GM19238 (cell line): ENCODE measurements at regions not wholly inside any gene's neighbourhood (a gene's known extent, or its start where the extent isn't known, plus 50 kb on each side); places are given as distances from the start of the nearest gene placed in this dataset.

ENCODE experiments used
- DNase-seq: peaks from one replicate; pipeline ENCODE4 v3.0.0; 2011; ENCODE audit warnings: low spot score; ENCODE audit not compliant: insufficient read length

DNA sequence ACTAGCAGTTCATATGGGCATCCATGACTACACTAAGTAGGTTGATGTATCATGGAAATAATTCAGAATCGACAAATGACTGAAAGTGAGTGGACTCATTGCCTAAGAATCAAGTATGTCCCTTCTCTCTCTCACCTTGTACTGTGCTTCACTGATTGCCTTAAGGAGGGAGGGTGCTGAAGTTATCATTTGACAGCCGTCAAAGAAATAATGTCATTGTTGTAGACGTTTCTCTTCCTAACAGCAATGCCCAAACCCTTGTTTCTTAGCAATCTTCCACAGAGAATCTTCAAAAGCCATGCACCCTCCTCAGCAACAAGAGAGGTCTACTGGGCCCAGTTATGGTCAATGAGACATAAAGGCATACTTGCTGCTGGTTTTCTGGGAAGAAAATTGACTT is 785.0 kb downstream of the SUCLG1 start:
- no peak for DNase-seq

DNA sequence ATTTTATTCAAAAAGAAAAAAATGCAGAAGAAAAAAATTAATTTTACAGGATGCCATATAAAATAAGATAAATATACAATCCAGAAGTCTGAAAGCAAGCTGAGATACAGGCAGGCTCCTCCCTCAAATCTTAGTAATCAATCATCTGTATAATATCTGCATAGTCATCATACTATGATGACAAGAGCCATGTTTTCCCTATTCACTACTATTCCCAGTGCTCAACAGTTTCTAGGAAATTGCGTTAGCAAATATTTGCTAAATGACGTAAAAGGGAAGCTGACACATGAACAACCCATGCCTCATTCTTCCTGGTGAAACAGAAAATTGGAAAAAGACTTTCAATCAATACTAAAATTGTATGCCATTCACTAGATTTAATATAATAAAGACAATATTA is 793.2 kb downstream of the SUCLG1 start:
- no peak for DNase-seq

DNA sequence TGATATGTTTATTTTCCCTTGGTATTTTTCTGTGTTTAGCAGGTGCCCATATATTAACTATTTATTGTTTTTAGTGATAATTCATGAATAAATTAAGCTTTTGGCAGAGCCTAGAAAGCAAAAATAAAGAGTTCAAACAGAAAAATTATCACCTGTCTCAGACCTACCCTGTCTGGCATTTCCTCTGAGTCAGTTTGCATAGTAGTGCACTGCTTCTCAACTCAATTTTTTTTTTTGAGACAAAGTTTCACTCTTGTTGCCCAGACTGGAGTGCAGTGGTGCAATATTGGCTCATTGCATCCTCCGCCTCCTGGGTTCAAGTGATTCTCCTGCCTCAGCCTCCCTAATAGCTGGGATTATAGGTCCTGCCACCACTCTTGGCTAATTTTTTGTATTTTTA is 793.9 kb downstream of the SUCLG1 start:
- DNase-seq = no peak

DNA sequence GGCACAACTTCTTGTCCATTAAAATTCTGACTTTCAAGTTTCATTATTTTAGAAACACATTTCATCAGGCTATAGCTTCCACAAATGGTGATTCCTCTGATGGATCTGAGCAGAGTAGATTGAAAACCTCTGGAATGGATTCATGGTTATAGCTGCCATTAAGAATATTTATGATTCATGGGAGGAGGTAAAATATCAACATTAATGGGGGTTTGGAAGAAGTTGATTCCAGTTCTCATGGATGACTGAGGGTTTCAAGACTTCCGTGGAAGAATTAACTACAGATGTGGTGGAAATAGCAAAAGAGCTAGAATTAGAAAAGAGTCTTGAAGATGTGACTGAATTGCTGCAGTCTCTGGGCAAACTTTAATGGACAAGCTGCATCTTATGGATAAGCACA is 797.4 kb downstream of the SUCLG1 start:
- DNase-seq = no peak

DNA sequence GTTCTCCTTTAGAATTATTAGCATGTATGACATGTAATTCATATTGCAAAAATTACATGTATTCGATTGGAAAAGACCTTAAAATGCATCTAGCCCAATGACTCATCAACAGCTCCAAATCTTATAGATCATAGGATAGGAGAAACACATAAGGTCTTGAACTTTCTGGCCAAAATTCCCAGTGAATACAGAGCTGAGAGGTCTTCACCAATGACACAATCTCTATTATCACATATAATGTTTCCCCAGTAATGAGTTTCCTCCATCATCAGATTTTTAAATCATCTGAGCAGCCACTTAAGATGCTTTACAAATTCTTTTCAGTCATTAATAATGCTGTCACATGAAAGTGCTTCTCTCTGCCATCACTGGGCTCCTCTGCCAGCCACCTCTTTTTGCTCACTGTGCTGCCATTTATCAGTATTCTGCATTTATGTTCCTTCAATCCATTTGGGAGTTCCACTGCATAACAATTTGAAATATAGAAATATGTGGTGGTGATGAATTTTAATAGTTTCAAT is 804.9 kb downstream of the SUCLG1 start:
- no peak for DNase-seq

DNA sequence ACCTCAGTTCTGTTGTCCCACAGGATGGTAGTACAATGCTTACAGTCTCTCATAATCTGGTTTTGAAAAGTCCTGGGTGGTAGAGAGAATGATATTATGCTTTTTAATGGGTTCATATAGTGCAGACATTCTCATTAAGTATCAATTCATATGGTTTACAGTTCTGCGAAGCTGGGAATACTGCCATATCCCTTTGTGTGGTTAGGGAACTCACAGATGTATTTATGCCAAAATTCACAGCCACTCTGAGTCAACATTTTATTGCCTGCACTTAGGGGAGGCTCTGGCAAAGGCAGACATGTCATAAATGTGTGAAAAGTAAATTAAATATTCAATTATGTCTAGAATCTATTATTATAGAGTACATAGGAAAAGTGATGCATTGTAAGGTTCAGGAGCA is 808.2 kb downstream of the SUCLG1 start:
- no peak for DNase-seq

DNA sequence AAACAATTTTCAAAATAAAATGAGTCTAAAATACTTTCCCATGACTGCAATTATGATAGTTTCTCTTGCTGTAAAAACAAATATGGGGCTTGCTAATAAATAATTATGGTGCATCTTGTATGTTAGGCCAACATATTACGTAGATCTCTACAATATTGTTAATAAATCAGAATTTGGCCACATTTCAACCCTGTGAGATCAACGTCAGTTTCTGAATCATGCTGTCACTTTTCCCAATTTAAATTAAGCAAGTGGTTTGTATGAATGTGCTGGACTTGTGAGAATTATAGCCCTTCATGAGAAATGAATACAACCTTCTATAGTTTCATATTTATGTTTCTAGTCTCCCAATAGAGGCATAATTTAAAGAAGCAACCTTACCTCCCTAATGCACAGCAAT is 808.9 kb downstream of the SUCLG1 start:
- no peak for DNase-seq

DNA sequence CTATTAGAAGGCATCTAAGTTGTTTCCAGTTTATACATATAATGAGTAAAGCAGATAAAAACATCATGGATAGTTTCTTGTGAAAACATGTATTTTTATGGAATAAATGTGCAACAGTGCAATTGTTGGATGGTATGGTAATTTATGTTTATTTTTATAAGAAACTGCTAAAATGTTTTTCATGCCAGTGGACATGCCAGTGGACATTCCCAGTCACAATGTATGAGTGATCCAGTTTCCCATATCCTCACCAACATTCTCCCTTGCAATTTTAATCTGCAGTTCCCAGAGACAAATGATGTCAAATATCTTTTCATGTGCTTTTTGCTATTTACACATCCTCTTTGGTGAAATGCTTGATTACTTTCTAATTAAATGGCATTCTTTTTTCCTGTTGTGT is 818.6 kb downstream of the SUCLG1 start:
- DNase-seq = no peak

DNA sequence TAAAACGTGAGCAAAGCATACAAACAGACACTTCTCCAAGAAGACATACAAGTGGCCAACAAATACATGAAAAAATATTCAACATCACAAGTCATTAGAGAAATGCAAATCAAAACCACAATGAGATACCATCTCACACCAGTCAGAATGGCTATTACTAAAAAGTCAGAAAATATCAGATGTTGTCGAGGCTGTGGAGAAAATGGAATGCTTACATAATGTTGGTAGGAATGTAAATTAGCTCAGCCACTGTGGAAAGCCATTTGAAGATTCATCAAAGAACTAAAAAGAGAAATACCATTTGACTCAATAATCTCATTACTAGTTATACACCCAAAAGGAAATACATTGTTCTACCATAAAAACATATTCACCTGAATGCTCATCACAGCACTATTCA is 825.7 kb downstream of the SUCLG1 start:
- no peak for DNase-seq

DNA sequence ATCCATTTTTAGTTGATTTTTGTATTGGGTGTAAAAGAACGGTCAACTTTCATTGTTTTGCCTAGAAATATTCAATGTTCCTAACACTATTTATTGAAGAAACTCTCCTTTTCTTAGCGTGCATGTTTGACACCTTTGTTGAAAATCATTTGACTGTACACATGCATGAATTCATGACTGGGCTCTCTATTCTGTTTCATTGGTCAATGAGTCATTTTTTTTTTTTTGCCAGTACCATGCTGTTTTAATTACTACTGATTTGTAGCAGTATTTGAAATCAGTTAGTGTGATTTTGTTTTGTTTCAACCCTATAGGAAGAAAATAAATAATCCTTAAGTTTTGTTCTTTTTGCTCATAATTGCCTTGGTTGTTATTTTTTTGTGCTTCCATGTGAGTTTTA is 828.7 kb downstream of the SUCLG1 start:
- DNase-seq = no peak

DNA sequence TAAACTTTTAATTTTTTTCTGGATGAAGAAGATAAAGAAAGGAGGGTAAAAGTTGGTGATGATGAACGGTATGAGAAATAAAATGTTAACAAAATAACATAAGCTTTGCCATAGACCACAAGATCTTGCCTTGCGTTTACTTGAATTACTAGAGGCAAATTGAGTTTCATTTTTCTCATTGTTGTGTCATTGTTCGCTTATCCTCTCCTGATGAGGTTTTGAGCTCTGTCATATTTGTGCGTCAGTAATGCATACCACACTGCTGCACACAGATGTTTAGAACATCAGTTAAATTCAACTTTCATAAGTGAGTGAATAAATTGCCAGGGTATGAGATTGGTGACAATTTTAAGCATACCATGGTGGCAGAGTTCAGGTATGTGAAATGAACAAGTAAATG is 843.6 kb downstream of the SUCLG1 start:
- DNase-seq = no peak

DNA sequence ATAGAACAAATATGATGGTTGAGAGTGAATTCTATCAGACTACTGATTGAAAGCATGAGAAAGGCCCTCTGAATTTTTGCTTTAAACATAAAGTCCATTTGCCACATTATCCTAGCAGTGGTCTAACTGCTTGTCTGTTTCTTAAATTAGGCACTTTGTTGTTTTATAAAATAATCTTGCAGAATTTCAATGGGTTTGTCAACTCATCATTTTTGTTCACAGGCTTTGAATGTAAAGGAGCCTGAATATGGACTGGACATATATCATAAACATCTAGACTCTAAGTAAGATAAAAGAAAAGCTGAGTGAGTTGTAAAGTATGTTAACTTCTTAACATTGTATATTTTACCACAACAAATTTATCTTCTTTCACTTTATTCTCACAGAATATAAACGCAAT is 845.9 kb downstream of the SUCLG1 start:
- DNase-seq = no peak

DNA sequence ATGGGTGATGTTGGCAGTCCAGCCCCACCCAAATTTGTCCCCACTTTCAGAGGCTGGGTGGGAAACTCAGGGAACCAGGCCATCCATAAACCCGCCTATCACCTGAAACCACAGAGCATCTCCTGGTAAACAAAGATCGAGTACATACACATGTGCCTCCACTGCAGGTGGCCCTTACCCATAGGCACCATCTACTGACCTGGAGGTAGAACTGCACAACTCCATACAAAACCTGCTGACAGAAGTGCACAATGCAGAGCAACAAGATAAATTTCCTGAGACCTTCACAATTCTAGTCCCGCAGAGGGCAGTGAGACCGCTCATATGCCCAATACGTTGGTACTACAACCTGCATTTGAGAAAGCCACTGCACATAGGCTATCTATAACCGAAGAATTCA is 856.3 kb downstream of the SUCLG1 start:
- DNase-seq = no peak

DNA sequence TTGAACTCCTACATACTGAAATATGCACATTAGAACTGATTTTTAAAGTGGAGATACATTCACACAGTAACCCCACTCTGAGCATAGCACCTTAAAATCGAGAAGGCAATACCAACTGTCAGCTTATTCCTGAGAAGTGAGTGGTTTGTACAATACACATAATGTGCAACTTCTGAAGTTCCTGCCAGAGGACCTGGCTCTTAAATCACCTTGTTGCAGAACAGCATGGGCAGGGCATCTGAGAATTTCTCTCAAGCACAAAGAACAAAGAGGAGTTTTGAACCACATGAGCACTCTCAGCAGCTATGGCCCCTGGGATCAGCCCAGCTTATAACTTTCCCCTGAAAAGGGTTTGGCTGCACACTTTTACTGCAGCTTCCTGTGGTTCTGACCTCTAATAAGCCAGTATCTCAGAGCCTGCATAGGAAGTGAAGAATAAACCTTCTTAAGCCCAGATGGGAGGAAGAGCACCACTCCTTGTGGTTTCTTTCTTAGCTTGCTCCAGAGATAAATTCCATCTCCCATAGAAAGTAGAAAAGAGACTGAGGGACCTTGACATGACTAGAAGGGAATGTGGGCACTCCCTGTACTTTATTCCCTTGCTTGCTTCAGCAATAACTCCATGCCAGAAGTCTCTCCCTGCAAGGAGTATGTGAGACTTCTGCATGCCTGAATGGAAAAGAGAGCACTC is 862.3 kb downstream of the SUCLG1 start:
- DNase-seq = no peak

DNA sequence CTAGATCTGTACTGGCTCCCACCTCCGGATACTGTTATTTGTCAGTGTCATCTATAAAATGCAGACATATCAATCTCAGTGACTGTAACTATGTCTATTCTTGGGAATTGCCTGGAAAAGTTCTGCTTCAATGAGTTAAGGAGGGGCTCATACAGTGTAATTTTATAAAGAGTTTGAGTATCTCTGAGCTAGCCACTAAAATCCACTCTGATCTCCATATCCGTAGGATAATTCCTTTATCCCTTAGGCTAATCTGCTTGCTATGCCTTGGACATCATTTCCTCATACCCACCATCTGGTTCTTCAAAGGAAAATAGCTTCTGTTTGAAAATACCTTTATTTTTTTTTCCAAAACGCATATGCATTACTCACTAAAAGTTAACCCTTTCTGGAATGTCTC is 863.2 kb downstream of the SUCLG1 start:
- no peak for DNase-seq

DNA sequence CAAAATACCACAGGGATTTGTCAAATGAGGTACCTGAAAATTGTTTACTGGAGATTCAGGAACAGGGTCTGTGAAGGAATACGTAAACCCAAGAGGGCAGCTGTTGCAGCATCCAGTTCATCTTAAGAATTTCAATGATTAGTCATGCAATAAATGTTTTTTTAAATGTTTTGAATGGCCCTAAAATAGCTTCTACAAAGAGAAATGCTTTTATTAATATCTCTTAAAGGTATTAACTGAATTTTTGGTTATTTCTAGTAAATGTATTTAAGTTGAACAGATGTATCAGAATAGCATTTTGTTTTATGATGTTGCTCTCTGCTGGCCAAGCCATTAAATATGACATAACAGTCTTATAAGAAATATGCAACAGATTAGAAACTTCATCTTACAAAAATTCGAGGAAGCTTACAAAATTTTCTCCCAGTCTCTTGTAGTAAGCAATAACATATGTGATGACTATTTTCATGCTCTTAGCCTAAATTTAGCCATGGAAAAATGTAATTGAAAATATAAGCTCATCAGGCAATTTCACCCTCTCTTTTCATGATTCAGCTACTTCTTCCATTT is 863.9 kb downstream of the SUCLG1 start:
- no peak for DNase-seq

DNA sequence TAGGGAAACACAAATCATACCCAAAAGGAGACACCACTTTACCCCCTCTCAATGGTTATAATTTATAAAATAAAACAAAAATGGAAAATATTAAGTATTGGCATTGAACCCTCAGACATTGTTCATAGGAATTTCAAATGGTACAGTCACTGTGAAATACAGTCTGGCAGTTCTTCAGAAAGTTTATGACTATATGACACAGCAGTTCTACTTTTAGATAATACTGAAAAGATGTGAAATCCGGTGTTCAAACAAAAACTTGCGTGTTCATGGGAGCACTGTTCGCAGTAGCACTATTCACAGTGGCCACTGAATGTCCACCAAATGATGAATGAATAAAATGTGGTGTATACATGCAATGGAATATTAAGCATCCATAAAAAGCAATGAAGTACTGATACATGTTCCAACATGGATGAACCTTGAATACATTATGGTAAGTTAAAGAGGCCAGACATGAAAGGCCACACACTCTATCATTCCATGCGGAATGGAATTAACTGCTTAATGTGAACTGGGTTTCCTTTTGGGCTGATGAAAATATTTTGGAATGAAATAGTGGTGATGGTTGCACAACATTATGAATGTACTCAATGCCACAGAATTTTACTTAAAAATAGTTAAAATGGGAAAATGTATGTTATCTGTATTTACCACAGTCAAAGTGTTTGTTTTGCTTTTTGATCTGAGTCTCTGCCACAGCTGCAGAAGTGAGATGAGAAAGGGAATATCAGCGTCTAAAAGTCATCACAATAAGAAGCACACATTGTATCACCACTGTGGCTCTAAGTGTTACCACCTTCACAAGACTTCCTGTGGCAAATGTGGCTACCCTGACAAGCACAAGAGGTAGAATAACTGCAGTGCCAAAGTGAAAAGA is 864.6 kb downstream of the SUCLG1 start:
- no peak for DNase-seq

DNA sequence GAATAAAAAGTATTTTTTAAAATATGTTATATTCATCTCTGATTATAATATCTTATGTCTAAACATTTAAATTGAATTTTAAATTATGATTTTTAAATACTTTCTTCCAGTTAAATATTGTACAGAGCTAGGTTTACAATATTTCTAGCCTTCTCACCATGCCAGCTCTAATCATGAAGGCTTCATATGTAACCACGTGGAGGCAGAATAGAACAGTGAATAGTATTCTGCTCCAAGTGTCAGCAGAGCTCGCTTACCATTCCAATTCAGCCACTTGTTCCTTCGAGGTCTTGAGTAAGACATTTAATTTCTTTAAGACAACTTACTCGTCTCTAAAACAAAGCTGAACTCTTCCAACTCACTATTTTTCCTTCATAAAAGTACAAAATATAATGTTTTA is 871.8 kb downstream of the SUCLG1 start:
- DNase-seq = no peak

DNA sequence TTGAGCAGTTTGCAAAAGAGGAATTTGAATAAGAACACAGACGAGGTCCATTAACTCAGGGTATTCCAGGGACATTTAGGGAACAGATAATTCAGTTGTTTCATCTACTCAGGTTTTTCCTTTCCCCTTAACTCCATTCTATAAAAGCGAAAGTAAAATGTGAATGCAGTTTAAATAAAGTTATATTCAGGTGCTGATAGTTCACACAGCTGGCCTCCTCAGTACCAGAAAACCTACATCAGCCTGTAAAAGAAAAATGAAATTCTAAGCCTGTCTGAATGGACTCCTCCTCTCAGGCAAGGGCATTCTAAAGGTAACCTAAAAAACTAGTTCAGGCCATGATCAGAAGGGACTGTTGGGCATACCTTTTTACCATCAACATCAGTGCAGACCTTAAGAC is 873.8 kb downstream of the SUCLG1 start:
- no peak for DNase-seq

DNA sequence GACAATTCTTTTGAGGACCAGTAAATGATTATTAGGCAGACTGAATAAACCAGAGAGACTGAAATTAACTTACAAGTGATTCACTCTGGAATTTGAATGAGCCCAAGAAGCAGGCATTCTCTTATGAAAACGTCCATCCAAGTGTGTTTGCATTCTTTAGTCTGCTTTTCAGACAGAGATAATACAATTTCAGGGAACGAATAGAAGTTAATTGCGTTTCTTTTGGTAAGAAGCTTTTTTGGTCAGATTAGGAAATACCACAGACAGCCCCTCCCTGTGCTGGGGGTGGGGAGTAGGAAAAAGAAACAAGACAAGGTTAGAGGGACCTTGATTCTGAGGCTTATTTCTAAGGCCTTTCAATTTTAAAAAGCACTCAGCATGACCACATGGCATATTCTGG is 874.4 kb downstream of the SUCLG1 start:
- no peak for DNase-seq

DNA sequence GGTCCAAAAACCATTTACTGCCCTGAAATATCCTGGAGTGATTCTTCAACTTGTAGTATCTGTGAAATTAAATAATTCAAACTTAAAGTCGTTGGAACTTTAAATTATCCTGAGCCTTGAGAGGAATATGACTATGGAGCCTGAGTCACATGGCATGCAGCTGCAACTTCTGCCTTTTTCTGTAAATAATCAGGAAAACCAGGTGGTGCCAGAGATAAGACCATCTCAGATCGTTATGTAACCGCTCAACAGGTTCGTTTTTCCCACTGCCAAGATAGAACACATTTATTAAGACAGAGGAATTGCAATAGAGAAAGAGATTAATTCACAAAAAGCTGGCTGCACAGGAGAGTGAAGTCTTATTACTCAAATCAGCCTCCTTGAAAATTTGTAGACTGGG is 876.5 kb downstream of the SUCLG1 start:
- DNase-seq = no peak

DNA sequence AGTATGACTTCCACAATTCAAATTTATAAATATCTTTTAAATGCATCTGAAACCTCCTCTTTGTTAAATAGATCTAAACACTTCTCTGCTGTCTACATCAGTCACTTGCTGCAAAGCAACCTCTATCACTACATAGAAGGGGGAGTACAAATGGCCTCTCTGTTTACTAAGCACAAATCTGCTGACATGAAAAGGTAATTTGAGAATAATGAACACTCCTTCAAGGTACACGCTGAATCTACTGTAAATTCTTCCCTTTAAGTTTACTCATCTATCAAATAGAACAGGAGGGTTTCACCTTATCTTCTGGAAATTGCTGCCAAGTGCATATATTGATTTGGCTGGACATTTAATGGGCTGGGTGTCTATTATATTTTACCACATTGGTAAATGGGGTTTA is 879.6 kb downstream of the SUCLG1 start:
- no peak for DNase-seq

DNA sequence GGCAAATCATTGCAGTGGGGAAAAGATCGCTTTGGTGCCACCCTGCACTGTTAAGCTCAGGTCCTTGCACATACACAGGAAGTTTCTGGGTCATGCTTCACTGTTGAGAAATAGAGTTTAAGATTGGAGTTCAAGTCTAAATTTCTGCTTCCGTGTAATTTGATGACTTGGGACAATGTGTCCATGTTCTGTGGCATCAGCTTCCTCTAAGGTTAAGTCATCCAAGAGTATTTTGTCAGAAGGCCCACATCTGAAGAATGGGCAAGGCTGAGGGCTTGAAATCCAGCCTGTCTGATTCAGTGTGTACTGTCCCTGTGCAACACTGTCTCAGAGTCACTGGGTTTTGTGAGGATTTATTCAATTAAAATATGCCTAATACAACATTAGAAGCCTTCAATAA is 880.7 kb downstream of the SUCLG1 start:
- no peak for DNase-seq
